ENCODE measurements at regions not wholly inside any gene's neighbourhood (a gene's known extent, or its start where the extent isn't known, plus 50 kb on each side); places are given as distances from the start of the nearest gene placed in this dataset.
"Not testable (repeated sequence)": the region's sequence is repeated elsewhere in the genome, so short reads cannot be mapped to it uniquely, and the experiment has no call there.

- Histone ChIP-seq H3K36me3 (no peaks in the 10 kb centered on the region), H3K4me3 (no peak overlapping the region), H3K4me1 (replicated peaks) (no peaks in the 10 kb centered on the region), H3K9me3 (no peaks in the 10 kb centered on the region), H3K27ac (no peak overlapping the region), H3K27me3 (replicated peaks; ENCODE audit: insufficient read depth) (no peaks in the 10 kb centered on the region)
- DNase-seq (ENCODE audit: low spot score) = no peak
- TF ChIP-seq POLR2AphosphoS5 (IDR thresholded peaks at IDR 0.05) (no peak), POLR2A (IDR thresholded peaks at IDR 0.05) (no peak)
- TF ChIP-seq, protein P1, sequence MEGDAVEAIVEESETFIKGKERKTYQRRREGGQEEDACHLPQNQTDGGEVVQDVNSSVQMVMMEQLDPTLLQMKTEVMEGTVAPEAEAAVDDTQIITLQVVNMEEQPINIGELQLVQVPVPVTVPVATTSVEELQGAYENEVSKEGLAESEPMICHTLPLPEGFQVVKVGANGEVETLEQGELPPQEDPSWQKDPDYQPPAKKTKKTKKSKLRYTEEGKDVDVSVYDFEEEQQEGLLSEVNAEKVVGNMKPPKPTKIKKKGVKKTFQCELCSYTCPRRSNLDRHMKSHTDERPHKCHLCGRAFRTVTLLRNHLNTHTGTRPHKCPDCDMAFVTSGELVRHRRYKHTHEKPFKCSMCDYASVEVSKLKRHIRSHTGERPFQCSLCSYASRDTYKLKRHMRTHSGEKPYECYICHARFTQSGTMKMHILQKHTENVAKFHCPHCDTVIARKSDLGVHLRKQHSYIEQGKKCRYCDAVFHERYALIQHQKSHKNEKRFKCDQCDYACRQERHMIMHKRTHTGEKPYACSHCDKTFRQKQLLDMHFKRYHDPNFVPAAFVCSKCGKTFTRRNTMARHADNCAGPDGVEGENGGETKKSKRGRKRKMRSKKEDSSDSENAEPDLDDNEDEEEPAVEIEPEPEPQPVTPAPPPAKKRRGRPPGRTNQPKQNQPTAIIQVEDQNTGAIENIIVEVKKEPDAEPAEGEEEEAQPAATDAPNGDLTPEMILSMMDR (IDR thresholded peaks at IDR 0.05) = no peak
- WGBS = 97% methylated on average over 1 of the region's 1 CpG
- intact Hi-C loops (cut with DNase I) = no loop called here
Observed at GRCh38 chr11:13137844-13138301, 128.8 kb downstream of the RASSF10 start.

- H3K4me3 ChIP-seq; H3K27ac ChIP-seq; H3K9me3 ChIP-seq; H3K4me1 ChIP-seq (replicated peaks); DNase-seq (ENCODE audit: low spot score); intact Hi-C loops (cut with DNase I); H3K36me3 ChIP-seq; H3K27me3 ChIP-seq (replicated peaks; ENCODE audit: insufficient read depth): not testable (repeated sequence)
- WGBS = 95% methylated on average over 1 of the region's 1 CpG
Observed at GRCh38 chr11:13139085-13139484, 130.0 kb downstream of the RASSF10 start.

- no peak overlapping the region for H3K27ac ChIP-seq
- DNase-seq (ENCODE audit: low spot score) = no peak
- TF ChIP-seq POLR2A (IDR thresholded peaks at IDR 0.05) = no peak
- TF ChIP-seq POLR2AphosphoS5 (IDR thresholded peaks at IDR 0.05) = no peak
- intact Hi-C loops (cut with DNase I) = no loop called here
- no peak overlapping the region for H3K4me3 ChIP-seq
- 56% methylated on average over 7 of the region's 7 CpGs for WGBS
- peaks cover 6% of the 10 kb centered on the region for H3K4me1 ChIP-seq (replicated peaks)
- no peaks in the 10 kb centered on the region for H3K27me3 ChIP-seq (replicated peaks; ENCODE audit: insufficient read depth)
- H3K36me3 ChIP-seq = no peaks in the 10 kb centered on the region
- H3K9me3 ChIP-seq = no peaks in the 10 kb centered on the region
Observed at GRCh38 chr11:13140028-13140870, 131.1 kb downstream of the RASSF10 start.

GRCh38 chr11:13140873-13141655 is 131.9 kb downstream of the RASSF10 start:
- Histone ChIP-seq H3K4me1 (replicated peaks) (peaks cover 6% of the 10 kb centered on the region), H3K27me3 (replicated peaks; ENCODE audit: insufficient read depth) (no peaks in the 10 kb centered on the region), H3K9me3 (no peaks in the 10 kb centered on the region), H3K4me3 (no peak overlapping the region), H3K36me3 (no peaks in the 10 kb centered on the region), H3K27ac (no peak overlapping the region)
- DNase-seq (ENCODE audit: low spot score) = peak; percentile 59
- intact Hi-C loops (cut with DNase I) = no loop called here
- TF ChIP-seq POLR2A (IDR thresholded peaks at IDR 0.05) (no peak), POLR2AphosphoS5 (IDR thresholded peaks at IDR 0.05) (no peak)
- TF ChIP-seq, protein P1 (IDR thresholded peaks at IDR 0.05) = no peak
- 67% methylated on average over 10 of the region's 10 CpGs for WGBS

- H3K4me3 ChIP-seq = no peak overlapping the region
- 81% methylated on average over 27 of the region's 27 CpGs for WGBS
Observed at GRCh38 chr11:13141731-13142709, 132.9 kb downstream of the RASSF10 start.

More at GRCh38 chr11:13141731-13142709, 132.9 kb downstream of the RASSF10 start:
- H3K27ac ChIP-seq = no peak overlapping the region
- no peak for DNase-seq (ENCODE audit: low spot score)
- intact Hi-C loops (cut with DNase I) = no loop called here
- TF ChIP-seq POLR2A (IDR thresholded peaks at IDR 0.05) = no peak
- no peak for TF ChIP-seq POLR2AphosphoS5 (IDR thresholded peaks at IDR 0.05)
- TF ChIP-seq, protein P1 (IDR thresholded peaks at IDR 0.05) = no peak
- peaks cover 6% of the 10 kb centered on the region for H3K4me1 ChIP-seq (replicated peaks)
- H3K9me3 ChIP-seq = no peaks in the 10 kb centered on the region
- H3K36me3 ChIP-seq = no peaks in the 10 kb centered on the region
- H3K27me3 ChIP-seq (replicated peaks; ENCODE audit: insufficient read depth) = no peaks in the 10 kb centered on the region

Measured in prostate gland (tissue), 2 donors.